ENCODE measurements at regions not wholly inside any gene's neighbourhood (a gene's known extent, or its start where the extent isn't known, plus 50 kb on each side); places are given as distances from the start of the nearest gene placed in this dataset.

DNA sequence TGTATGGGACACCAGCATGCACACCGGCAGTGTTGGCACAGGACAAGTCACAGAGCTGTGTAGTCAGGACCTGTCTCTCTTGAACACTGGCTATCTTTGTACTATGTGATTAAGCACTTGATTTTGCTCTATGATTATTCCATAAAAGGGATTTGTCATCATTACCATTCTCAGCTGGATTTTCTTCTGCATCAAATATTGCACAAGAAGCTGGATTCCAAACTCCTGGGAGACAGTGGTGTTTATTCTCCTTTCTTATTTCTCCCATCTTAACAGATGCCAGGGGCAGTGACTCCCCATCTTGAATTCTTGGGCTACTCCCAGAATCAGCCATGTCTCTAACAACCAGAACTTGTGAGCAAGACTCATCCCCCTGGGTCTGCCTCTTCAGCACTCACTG, 62.5 kb upstream of the GNAZ start:
- no peaks in the 10 kb centered on the region for H3K9me3 Mint-ChIP-seq (ENCODE audit: insufficient read depth)
- POLR2A ChIA-PET: no interaction called here
- DNase-seq (no peak), ATAC-seq (no peak)
- CTCF ChIA-PET: interaction anchor here (1.0 to 1.3 kb wide), 2 partner anchors 18 to 48 kb away, joined by 3 to 5 read pairs; no protein-coding TSS in a partner anchor
- no peak overlapping the region for H3K4me3 Mint-ChIP-seq
- H3K4me1 Mint-ChIP-seq (ENCODE audit: low read depth): peaks cover 23% of the 10 kb centered on the region
- no peaks in the 10 kb centered on the region for H3K36me3 Mint-ChIP-seq (ENCODE audit: low read depth)
- H3K27me3 Mint-ChIP-seq (ENCODE audit: low read depth): peaks cover 51% of the 10 kb centered on the region
- no peak overlapping the region for H3K27ac Mint-ChIP-seq

GRCh38 chr22:23008896-23009295, 61.4 kb upstream of the GNAZ start:
- ATAC-seq: no peak
- Mint-ChIP-seq H3K4me3 (no peak overlapping the region), H3K27me3 (ENCODE audit: low read depth) (peaks cover 48% of the 10 kb centered on the region), H3K4me1 (ENCODE audit: low read depth) (peaks cover 24% of the 10 kb centered on the region), H3K36me3 (ENCODE audit: low read depth) (no peaks in the 10 kb centered on the region), H3K27ac (no peak overlapping the region), H3K9me3 (ENCODE audit: insufficient read depth) (no peaks in the 10 kb centered on the region)
- no peak for DNase-seq
- POLR2A ChIA-PET: no interaction called here
- CTCF ChIA-PET: interaction anchor here (1.0 kb wide), 1 partner anchor 17 kb away, joined by 3 read pairs; no protein-coding TSS in a partner anchor
